MV-4-11 (cell line): ENCODE measurements at regions not wholly inside any gene's neighbourhood (a gene's known extent, or its start where the extent isn't known, plus 50 kb on each side); places are given as distances from the start of the nearest gene placed in this dataset.

Source experiments
- DNase-seq: peaks from one replicate; lab custom pipeline; 2025; lab: John Stamatoyannopoulos, UW

DNA sequence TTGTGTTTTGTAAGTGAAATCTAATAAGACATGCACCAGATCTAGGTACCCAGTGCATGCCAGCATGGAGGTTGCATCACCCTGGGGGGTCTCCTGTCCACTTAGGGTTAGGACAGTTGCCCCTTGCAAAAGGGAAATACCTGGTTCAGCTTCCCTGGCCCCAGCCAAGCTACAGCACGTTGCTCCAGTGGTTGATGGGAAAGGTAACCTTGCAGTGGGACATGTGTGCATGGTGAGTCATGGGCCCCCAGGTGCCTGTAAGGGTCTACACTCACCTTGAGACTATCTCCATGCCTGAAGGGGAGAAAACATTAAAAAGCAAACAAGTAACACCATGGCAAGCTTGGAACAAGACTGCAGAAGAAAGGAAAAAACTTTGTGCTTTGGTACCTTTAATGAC lies 143.9 kb downstream of the LSM5 start:
- no peak for DNase-seq

GRCh38 chr7:32336726-32337125 lies 153.5 kb downstream of the LSM5 start:
- DNase-seq: no peak

DNA sequence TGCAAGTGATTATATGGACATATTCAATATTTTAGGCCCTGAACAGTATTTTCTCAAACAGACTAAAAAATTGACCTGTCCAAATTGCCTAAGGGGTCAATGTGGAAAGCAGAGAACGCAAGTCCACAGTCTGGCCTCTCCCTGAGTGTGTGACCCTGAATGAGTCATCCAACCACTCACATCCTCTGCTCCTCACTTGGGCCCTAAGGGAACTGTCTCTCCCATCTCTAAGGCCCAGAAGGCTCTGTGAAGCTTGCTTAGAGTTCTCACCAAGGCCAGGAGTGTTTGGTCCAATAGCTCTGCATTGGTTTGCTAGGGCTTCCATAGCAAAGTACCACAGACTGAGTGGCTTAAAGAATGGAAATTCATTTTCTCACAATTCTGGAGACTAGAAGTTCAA lies 155.1 kb downstream of the LSM5 start:
- DNase-seq: peak; percentile 28

- DNase-seq: no peak
Measured at GRCh38 chr7:32330602-32331001, 159.6 kb downstream of the LSM5 start.

DNA sequence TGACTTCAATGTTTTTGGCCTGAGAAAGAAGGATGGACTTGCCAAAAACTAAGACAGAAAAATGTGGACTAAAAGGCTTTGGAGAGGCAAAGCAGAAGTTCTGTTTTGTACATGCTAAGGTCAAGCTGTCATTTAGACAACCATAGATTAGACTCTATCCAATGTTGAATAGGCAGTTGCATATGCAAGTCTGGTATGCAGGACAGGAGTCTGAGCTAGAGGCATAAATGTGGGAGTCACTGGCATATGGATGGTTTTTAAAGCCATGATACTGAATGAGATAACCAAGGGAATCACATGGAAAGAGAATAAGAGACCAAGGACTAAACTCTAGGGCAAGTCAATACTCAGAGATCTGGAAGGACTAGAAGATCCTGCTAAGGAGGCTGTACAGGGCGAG lies 164.1 kb downstream of the LSM5 start:
- no peak for DNase-seq

GRCh38 chr7:32323712-32324111 lies 166.5 kb downstream of the LSM5 start:
- DNase-seq: no peak

- no peak for DNase-seq
Measured at GRCh38 chr7:32319012-32319382, 171.2 kb downstream of the LSM5 start.

GRCh38 chr7:32318300-32319011 lies 171.7 kb downstream of the LSM5 start:
- no peak for DNase-seq

- DNase-seq: no peak
Measured at GRCh38 chr7:32316839-32317238, 173.3 kb downstream of the LSM5 start.

DNA sequence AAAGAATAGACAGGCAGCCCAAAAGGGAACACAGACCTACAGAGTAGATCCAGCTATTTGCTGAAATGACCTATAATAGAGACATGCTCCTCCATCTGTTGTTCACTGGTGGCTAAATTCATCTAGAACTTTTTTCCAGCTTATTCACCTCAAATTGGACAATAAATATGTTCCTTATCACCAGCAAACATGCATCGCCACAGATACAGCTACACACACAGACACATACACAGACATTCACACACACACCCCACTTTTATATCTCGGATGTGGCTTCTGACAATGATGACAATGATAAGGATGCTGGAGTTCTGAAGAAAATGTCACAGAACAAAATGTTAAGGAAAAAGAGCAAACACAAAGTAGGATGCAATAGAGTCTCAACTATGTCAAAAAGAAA lies 175.4 kb downstream of the LSM5 start:
- no peak for DNase-seq

GRCh38 chr7:32301427-32301826 lies 188.8 kb downstream of the LSM5 start:
- DNase-seq: no peak

GRCh38 chr7:32299133-32299702 lies 191.0 kb downstream of the LSM5 start:
- DNase-seq: no peak

DNA sequence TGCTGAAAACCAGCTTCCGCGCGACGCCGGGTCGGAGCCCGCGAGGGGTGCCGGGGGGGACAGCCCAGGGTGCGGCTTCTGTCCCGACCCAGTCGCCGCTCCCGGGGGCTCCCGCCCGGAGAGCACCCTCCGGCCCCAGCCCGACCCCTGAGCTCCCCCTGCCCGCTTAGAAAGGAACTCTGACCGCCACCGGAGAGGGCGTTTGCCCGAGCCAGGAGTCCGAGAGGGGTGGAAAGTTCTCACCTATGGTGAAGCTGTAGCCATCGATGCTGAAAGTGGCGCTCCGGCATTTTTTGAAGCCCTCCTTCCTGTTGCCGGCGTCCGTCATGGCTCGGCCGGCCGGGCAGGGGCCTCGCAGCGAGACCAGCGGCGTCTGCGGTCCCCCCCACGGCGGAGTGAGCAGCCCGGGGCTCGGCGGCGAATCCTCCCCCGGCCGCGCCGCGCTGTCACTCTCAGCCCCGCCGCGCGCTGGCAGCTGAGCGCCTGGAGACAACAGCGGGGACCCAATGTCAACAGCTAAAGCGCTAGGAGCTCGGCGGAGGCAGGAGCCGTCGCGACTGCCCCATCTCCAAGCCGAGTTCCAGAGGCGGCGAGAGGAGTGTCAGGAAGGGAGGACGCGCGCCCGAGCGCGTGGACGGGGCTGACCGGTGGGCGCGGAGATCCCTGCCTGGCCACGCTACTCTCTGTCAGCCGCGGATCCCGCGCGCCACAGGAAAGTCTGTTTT lies 191.6 kb downstream of the LSM5 start:
- DNase-seq: no peak

DNA sequence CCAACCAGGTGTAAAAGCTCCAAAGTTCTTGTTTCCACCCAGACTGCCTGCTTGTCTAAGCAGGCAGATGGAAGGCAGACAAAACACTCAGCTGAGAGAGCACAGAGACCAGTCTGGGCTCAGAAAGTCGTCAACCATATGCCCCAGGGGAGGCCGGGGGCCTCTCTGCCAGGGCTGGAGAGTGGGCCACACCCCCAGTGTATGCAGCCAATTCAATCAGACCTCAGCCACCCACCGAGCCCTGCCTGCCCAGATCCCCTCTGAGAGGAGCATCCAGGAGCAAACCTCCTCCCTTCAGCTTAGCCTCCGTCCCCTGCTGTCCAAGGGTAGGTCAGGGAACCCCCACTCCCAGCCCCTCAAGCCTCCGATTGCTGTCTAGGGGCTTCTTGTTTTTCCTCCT lies 196.3 kb downstream of the LSM5 start:
- no peak for DNase-seq

GRCh38 chr7:32289651-32290414 lies 200.3 kb downstream of the LSM5 start:
- DNase-seq: peak; percentile 31

- no peak for DNase-seq
Measured at GRCh38 chr7:32285698-32286097, 204.5 kb downstream of the LSM5 start.

DNA sequence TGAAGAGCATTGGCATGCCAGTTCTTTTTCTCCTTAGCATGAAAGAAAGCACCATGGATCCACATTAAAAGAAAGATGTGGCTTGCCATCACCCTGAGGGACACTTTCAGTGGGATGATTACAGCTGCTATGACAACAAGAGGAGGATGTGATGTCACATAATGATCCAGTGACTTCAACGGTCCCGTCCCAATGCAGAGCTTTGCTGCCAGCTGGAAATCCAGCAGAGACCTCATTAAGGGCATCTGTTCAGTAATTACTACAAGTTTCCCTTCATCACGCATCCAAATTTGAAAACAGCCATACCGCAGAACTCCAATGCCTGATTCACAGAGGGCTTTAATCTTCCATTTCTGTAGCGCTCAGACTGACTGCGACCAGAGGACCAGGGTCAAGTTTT lies 206.6 kb downstream of the LSM5 start:
- no peak for DNase-seq

DNA sequence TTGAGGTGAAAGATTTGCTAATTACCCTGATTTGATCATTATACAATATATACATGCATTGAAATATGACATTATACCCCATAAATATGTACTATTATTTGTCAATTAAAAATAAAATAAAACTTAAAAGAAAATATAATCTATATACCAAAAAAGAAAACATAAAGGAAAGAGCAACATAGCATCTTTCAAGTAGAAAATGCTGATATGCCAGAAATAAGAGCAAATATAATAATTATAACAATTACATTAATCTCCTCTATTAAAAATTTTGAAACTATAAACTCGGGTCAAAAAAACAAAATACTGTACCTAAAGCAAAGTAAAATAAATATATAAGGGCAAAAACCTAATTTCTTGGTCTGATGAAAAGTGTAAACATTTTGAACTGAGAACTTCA lies 209.3 kb upstream of the PDE1C start:
- DNase-seq: no peak

DNA sequence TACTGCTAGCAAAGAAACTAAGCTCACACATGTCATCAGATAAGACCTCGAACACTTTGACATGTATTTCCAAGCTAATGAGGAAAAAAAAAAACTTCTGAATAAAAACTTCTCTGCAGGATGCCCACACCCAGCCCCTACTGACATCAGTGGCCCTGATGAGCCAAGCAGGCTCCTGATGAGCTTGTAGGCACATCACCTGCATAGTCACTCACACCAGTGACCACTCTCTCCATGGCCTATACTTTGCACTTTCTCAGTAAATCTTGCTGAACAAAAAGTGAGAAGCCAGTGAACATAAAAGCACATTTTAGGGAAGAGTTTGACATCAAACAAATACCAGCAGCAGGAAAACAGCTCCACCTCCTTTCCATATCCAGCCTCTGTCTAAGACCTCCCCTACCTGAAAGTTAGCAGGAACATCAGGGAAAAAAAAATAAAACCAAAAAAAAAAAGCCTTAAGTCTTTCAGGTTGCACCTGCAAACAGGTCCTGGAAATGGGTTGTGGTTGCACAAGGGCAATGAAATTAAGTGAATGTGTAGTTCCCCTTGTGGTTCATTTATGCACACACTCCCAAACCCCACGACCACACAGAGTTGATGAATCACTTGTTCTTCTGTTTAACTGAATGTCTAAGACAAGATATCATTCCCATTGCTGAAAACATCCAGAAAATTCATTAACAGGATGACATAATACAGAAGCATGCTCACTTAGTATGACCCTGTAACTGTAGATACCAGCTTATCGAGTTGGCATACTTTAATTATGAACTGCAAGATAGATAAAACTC lies 205.2 kb upstream of the PDE1C start:
- DNase-seq: peak; percentile 87

DNA sequence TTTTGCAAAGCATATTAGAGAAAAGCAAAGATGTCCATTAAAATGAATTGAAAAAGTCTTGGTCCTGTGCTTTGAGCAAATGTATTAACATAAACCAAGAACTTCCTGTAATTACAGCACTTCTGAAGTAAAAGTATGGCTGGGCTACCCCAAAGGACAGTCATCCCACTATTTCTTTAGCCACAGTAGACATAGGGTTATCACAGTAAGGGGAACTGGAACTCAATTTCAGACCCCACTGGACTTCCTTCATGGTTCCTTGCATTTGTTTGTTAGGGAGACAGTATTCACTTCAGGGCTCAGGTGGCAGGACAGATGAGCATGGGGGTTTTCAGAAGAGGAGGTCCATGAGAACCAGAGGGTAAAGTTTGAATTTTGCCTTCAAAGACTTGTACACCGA lies 203.1 kb upstream of the PDE1C start:
- peak; percentile 70 for DNase-seq

DNA sequence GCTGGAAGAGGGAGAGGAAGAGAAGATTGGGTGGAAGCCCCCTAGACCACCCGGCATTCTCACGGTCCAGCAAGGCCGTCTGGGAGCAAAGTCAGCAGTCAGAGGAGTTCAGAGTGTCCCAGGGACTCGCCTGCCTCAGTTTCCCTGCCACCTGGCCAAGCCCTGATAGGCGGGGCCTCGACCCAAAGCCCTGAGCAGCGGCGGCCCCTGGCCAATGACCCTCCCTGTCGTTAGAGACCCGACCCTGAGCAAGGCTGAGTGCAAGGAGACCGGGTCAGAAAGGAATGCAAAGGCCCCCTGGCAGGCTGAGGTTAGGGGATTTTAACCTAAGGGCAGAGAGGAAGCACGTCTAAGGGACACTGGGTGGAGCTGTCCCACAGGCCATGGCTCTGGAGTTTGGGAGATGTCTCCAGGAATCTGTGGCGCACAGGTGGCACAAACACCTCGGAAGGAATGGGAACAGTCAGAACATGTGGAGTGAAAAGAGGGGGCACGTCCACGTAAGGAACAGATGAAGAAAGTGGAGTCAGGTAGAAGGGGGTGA lies 196.8 kb upstream of the PDE1C start:
- DNase-seq: no peak
